GM21526 (cell line): ENCODE measurements at regions not wholly inside any gene's neighbourhood (a gene's known extent, or its start where the extent isn't known, plus 50 kb on each side); places are given as distances from the start of the nearest gene placed in this dataset.

Experiments
- ATAC-seq: cut with Tn5 transposase; IDR thresholded peaks from one replicate; pipeline ENCODE4 v1.9.1; 2021; ENCODE audit warnings: moderate library complexity; ENCODE audit not compliant: unreplicated experiment, low FRiP score

DNA sequence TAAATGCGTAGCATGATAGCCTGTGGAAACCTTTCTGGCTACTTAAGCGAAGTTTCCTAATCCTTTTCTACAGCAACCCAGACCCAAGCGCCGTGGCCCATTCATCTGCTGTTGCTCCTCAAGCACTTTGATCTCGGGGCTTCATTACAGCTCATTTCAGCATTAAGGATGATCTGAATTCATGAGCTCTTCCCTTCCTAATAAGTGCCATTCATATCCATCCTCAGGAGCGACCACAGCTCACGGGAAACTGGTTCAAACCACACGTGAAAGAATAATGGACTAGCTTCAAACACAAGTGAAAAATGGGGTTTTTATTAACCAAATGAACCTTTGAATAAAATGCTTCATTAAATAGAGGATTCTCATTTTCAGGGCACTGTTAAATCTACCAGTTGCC is 202.6 kb upstream of the LEF1 start:
- no peak for ATAC-seq

GRCh38 chr4:108370291-108371141 is 201.8 kb upstream of the LEF1 start:
- no peak for ATAC-seq

- ATAC-seq = no peak
These were observed 200.4 kb upstream of the LEF1 start for GRCh38 chr4:108369035-108369655.

DNA sequence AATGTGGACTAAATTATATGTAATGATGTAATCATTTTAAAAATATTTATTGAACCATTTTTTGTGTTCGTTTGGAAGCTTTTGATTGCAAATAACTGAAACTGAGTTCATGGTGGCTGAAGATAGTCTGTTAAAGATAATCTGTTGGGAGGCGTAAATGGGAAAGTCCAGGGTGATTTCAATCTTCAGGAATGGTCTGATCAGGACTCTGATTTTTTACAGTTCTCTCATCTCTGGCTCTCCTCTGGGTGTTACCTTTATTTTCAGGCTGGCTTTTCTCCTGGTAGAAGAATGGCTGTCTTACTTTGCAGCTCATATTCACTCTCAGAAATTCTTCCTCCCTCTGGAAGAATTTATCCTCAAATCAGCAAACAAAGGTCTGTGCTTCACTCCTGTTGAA is 199.0 kb upstream of the LEF1 start:
- no peak for ATAC-seq

- ATAC-seq = no peak
These were observed 198.0 kb upstream of the LEF1 start for GRCh38 chr4:108366716-108367115.

GRCh38 chr4:108365551-108365950 is 196.8 kb upstream of the LEF1 start:
- no peak for ATAC-seq

- ATAC-seq = no peak
These were observed 193.2 kb upstream of the LEF1 start for GRCh38 chr4:108361886-108362285.

GRCh38 chr4:108361446-108361820 is 192.7 kb upstream of the LEF1 start:
- ATAC-seq = no peak

DNA sequence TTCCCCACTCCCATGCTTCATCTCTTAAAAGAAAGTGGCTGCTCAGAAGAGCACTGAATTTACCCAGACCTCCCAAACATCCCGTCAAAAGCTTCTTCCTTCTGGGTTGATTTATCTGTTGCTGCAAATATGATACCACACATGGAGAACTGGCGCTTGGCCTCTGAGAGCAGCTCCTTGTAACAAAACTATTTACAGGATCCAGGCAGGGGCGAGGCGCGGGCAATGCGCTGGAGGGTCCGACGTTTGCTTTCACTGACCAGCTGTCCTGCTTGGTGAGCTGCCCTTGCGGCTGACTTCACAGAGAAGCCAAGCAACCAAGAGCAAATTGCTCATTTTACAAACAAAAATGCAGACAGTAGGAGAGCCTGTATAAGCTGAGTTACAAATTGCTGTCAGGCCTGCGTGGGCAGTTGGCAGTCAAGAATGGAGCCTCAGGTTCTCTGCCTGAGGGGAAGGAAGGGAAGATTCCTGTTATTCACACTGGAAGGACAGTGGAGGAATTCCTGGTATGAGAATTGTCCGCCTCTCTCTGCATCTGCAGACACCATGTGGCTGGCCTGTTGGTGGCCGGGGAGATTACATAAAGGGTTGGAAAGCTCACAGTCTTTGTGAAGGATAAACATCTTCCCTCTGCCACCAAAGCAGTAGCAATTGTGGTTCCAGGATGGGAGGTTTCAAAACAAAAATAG is 192.2 kb upstream of the LEF1 start:
- ATAC-seq = no peak

GRCh38 chr4:108359986-108360681 is 191.4 kb upstream of the LEF1 start:
- no peak for ATAC-seq

GRCh38 chr4:108359130-108359985 is 190.6 kb upstream of the LEF1 start:
- no peak for ATAC-seq

GRCh38 chr4:108355902-108356535 is 187.3 kb upstream of the LEF1 start:
- no peak for ATAC-seq

DNA sequence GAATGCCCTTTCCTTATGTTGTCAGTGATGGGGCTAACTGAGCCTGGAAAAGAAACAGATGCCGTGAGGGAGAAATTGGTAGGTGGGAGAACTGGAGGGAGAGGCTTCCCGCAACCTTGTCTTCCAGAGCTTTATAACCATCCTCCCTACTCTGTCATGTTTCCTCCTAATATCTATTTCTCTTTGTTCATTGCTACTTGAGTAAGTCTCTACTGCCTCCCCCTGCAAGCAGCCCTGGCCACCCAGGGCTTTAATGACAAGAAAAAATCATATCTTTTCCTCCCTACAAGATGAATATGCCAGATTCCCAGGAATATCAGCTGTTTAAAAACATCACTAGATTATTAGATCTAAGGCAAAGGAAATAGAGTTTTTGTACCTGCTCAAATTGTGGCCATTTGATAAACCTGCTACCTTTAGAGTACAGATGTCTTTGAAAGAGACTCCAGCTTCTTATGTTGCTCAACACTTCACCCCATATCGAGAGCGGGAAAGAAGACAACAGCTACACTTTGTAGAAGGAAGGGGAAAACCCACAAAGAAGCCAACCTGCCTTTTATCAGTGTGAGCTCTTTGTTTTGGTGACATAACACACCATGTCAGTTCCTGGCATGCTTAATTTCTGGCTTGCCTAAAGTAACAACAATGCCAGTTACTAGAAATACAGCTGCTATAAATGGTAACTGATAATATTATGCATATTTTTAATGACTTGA is 186.6 kb upstream of the LEF1 start:
- ATAC-seq = no peak

DNA sequence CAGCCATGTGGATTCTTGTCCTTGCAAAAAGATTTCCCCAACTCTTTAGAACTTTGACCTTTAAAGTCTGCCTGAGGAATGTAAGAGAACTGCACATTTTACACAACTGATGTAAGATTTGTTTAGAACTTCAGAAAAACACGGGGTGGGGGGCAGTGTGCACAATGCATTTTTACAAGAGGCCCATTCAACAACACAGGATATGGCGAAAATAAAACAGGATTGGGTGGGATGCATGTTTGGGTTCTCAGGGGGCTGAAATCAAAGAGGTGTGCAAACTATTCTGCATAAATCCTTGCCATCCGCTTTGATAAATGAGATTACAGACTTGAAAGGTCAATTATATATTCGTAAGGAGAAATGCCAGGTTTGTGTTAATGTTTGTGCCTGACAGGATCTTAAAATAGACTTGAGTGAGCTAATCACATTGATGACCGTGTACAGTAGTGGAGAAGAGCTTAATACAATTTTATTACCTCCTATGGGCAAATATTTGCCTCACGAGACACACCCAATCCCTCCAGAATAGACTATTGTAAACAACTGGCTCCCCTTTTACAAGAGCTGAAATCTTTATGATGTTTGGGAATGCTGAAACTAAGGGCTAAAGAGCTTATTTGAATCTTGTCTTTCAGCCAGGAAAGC is 184.1 kb upstream of the LEF1 start:
- no peak for ATAC-seq

GRCh38 chr4:108351791-108352190 is 183.1 kb upstream of the LEF1 start:
- ATAC-seq = no peak

GRCh38 chr4:108350332-108350731 is 181.6 kb upstream of the LEF1 start:
- no peak for ATAC-seq

DNA sequence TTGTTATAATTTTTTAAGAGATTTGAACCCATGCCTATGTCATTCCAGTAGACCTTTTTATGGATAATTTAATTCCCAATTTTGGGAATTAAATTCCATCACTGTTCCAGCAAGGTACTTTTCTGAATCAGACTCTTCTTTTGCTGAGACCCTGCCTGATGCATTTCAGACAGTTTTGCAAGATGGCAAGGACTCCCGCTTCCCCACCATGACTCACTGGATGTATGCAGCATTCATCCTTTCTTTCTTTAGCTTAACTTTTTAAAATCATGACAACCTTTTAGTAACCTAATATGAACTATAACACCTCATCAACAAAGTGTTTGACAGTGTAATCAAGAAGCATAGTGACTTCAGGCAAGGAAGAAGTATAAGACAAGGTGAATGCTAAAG is 178.1 kb upstream of the LEF1 start:
- ATAC-seq = no peak
